ENCODE measurements at regions not wholly inside any gene's neighbourhood (a gene's known extent, or its start where the extent isn't known, plus 50 kb on each side); places are given as distances from the start of the nearest gene placed in this dataset.
A peak's percentile ranks its signal among the peaks of the same experiment; 100 is the strongest.

- FAIRE-seq (no peak), DNase-seq (ENCODE audit: low read depth) (no peak)
- Histone ChIP-seq H3K27me3 (ENCODE audit: control insufficient read depth, insufficient read depth, low read length) (no peaks in the 10 kb centered on the region), H3K36me3 (ENCODE audit: control insufficient read depth, insufficient read depth, low read length) (no peaks in the 10 kb centered on the region), H3K4me3 (ENCODE audit: low read depth, low read length) (no peak overlapping the region)
- TF ChIP-seq CTCF (IDR thresholded peaks at IDR 0.05; ENCODE audit: insufficient read depth, low read length, severe bottlenecking) = no peak
Observed at GRCh38 chr10:63703740-63704345, 182.6 kb downstream of the REEP3 start.

- TF ChIP-seq CTCF (IDR thresholded peaks at IDR 0.05; ENCODE audit: insufficient read depth, low read length, severe bottlenecking) = no peak
- peak; percentile 99 for DNase-seq (ENCODE audit: low read depth)
- FAIRE-seq = no peak
- H3K27me3 ChIP-seq (ENCODE audit: control insufficient read depth, insufficient read depth, low read length) = no peaks in the 10 kb centered on the region
- H3K4me3 ChIP-seq (ENCODE audit: low read depth, low read length) = no peak overlapping the region
- H3K36me3 ChIP-seq (ENCODE audit: control insufficient read depth, insufficient read depth, low read length) = no peaks in the 10 kb centered on the region
Observed at GRCh38 chr10:63707254-63707910, 186.2 kb downstream of the REEP3 start.

GRCh38 chr10:63708421-63708820 is 187.2 kb downstream of the REEP3 start:
- Histone ChIP-seq H3K36me3 (ENCODE audit: control insufficient read depth, insufficient read depth, low read length) (no peaks in the 10 kb centered on the region), H3K27me3 (ENCODE audit: control insufficient read depth, insufficient read depth, low read length) (no peaks in the 10 kb centered on the region), H3K4me3 (ENCODE audit: low read depth, low read length) (no peak overlapping the region)
- no peak for TF ChIP-seq CTCF (IDR thresholded peaks at IDR 0.05; ENCODE audit: insufficient read depth, low read length, severe bottlenecking)
- FAIRE-seq (no peak), DNase-seq (ENCODE audit: low read depth) (no peak)

GRCh38 chr10:63710703-63711102 is 189.5 kb downstream of the REEP3 start:
- DNase-seq (ENCODE audit: low read depth) (no peak), FAIRE-seq (no peak)
- Histone ChIP-seq H3K4me3 (ENCODE audit: low read depth, low read length) (no peak overlapping the region), H3K36me3 (ENCODE audit: control insufficient read depth, insufficient read depth, low read length) (no peaks in the 10 kb centered on the region), H3K27me3 (ENCODE audit: control insufficient read depth, insufficient read depth, low read length) (no peaks in the 10 kb centered on the region)
- TF ChIP-seq CTCF (IDR thresholded peaks at IDR 0.05; ENCODE audit: insufficient read depth, low read length, severe bottlenecking) = no peak

- no peaks in the 10 kb centered on the region for H3K27me3 ChIP-seq (ENCODE audit: control insufficient read depth, insufficient read depth, low read length)
- DNase-seq (ENCODE audit: low read depth) = peak; percentile 52
- no peak overlapping the region for H3K4me3 ChIP-seq (ENCODE audit: low read depth, low read length)
- no peak for TF ChIP-seq CTCF (IDR thresholded peaks at IDR 0.05; ENCODE audit: insufficient read depth, low read length, severe bottlenecking)
- no peaks in the 10 kb centered on the region for H3K36me3 ChIP-seq (ENCODE audit: control insufficient read depth, insufficient read depth, low read length)
- no peak for FAIRE-seq
Observed at GRCh38 chr10:63711361-63711760, 190.2 kb downstream of the REEP3 start.

Measured in bronchial epithelial cell (primary cell).